GM12878 (cell line): ENCODE measurements at regions not wholly inside any gene's neighbourhood (a gene's known extent, or its start where the extent isn't known, plus 50 kb on each side); places are given as distances from the start of the nearest gene placed in this dataset.
"Not testable (repeated sequence)": the region's sequence is repeated elsewhere in the genome, so short reads cannot be mapped to it uniquely, and the experiment has no call there.

ENCODE experiments used
- ATAC-seq: fragments of 200-7000 bp; cut with Tn5 transposase; 3 replicates; pipeline ENCODE4 v1.9.1; 2020; ENCODE audit warnings: mild to moderate bottlenecking, moderate library complexity
- BruUV-seq: library from RNA; stranded (reverse); fragments of 400-500 nt; replicated peaks from 2 replicates; lab custom pipeline; 2021; lab: Mats Ljungman, UMichigan
- CTCF ChIA-PET: fragments of 300-600 bp; sonication (Branson Sonifier 250); formaldehyde crosslinking; extraction: SDS; loops from one replicate; lab custom pipeline; 2021; ENCODE audit warnings: inconsistent platforms; lab: Yijun Ruan, JAX
- POLR2A ChIA-PET: fragments of 350-600 bp; formaldehyde crosslinking; extraction: SDS; loops from one replicate; lab custom pipeline; 2021; ENCODE audit warnings: inconsistent platforms; lab: Charles Lee
- RAD21 ChIA-PET: fragments of 300-600 bp; sonication (Branson Sonifier 250); formaldehyde crosslinking; loops from one replicate; lab custom pipeline; 2023; ENCODE audit warnings: antibody characterized with exemption; ENCODE audit not compliant: unreplicated experiment; lab: Charles Lee
- SMC1A ChIA-PET: fragments of 300-600 bp; sonication (Branson Sonifier 250); formaldehyde crosslinking; loops from one replicate; lab custom pipeline; 2023; ENCODE audit not compliant: unreplicated experiment, uncharacterized antibody; lab: Charles Lee
- DNase-seq: peaks from one replicate; pipeline ENCODE4 v3.0.0-alpha.2; 2011; ENCODE audit warnings: low read depth, low spot score
- FAIRE-seq: peaks from 3 replicates; lab custom pipeline; 2011; peaks lifted over from hg19 to GRCh38; lab: Jason Lieb, UNC
- H2AFZ ChIP-seq: 2 replicates; pipeline ENCODE4 v1.6.0; 2011; ENCODE audit warnings: low read depth, low read length, control low read depth; ENCODE audit not compliant: control insufficient read depth
- H3K27ac ChIP-seq: 2 replicates; pipeline ENCODE4 v1.5.1; 2011; ENCODE audit warnings: control low read depth; ENCODE audit not compliant: control insufficient read depth, insufficient read depth
- H3K27me3 ChIP-seq, 2 experiments: replicated peaks in 1 of 2; 2 replicates each; pipeline versions ENCODE4 v1.6.0 to v1.6.1; 2011; ENCODE audit warnings: low read length in 1 of 2; ENCODE audit not compliant: control insufficient read depth in 2 of 2, insufficient read depth in 2 of 2
- H3K36me3 ChIP-seq, 2 experiments: 2 replicates each; pipeline ENCODE4 v1.5.1; 2011; ENCODE audit warnings: low read length in 1 of 2; ENCODE audit not compliant: control insufficient read depth in 2 of 2, insufficient read depth in 2 of 2
- H3K4me1 ChIP-seq: 2 replicates; pipeline ENCODE4 v1.6.1; 2011; ENCODE audit warnings: mild to moderate bottlenecking, low read length, moderate library complexity, mixed read lengths; ENCODE audit not compliant: control insufficient read depth, insufficient read depth
- H3K4me2 ChIP-seq: 2 replicates; pipeline ENCODE4 v1.6.0; 2011; ENCODE audit warnings: control low read depth; ENCODE audit not compliant: control insufficient read depth, insufficient read depth
- H3K4me3 ChIP-seq: fragments of 200-600 bp; sonication (generic); 2 replicates; pipeline ENCODE4 v1.5.1; 2016
- H3K79me2 ChIP-seq: 2 replicates; pipeline ENCODE4 v1.6.0; 2011; ENCODE audit warnings: low read length; ENCODE audit not compliant: control insufficient read depth, insufficient read depth
- H3K9ac ChIP-seq: 2 replicates; pipeline ENCODE4 v1.8.0; 2011; ENCODE audit warnings: low read length, control low read depth, mixed read lengths; ENCODE audit not compliant: control insufficient read depth, insufficient read depth
- H3K9me3 ChIP-seq: replicated peaks from 3 replicates; pipeline ENCODE4 v1.5.1; 2011; ENCODE audit warnings: mild to moderate bottlenecking, low read length; ENCODE audit not compliant: control insufficient read depth, insufficient read depth
- H4K20me1 ChIP-seq: 2 replicates; pipeline ENCODE4 v1.6.0; 2011; ENCODE audit not compliant: control insufficient read depth, insufficient read depth
- ATF7 ChIP-seq: fragments of 450-650 bp; IDR thresholded peaks from 2 replicates; pipeline ENCODE4 v1.6.1; 2016; ENCODE audit warnings: low read depth, mild to moderate bottlenecking
- CBFB ChIP-seq: IDR thresholded peaks from 2 replicates; pipeline ENCODE4 v1.6.1; 2016; ENCODE audit warnings: antibody characterized with exemption, low read depth
- REST ChIP-seq: IDR thresholded peaks from 2 replicates; pipeline ENCODE4 v1.6.1; 2012; ENCODE audit warnings: mild to moderate bottlenecking, low read depth, low read length
- SIX5 ChIP-seq: IDR thresholded peaks from 2 replicates; pipeline ENCODE4 v1.6.1; 2011; ENCODE audit warnings: mild to moderate bottlenecking, low read depth, low read length, moderate library complexity; ENCODE audit not compliant: severe bottlenecking
- ZNF687 ChIP-seq: fragments of 450-650 bp; IDR thresholded peaks from 2 replicates; pipeline ENCODE4 v1.6.1; 2017; ENCODE audit warnings: mild to moderate bottlenecking, moderate library complexity
- ZZZ3 ChIP-seq: IDR thresholded peaks from 2 replicates; pipeline ENCODE4 v1.6.1; 2011; ENCODE audit warnings: low read depth; ENCODE audit not compliant: control insufficient read depth, insufficient read length
- WGBS: methylation state at CpG from one replicate; pipeline ENCODE4 v1.1.6; 2016; ENCODE audit warnings: low lambda C conversion rate; ENCODE audit not compliant: insufficient replicate concordance, insufficient coverage; ENCODE audit errors: missing lambda C conversion rate; 5-methylcytosine and 5-hydroxymethylcytosine counted together
- in situ Hi-C: fragments of 300-500 bp; cut with MboI; formaldehyde crosslinking; loops from 9 replicates; pipeline ENCODE4 v1.14.3; 2018; ENCODE audit warnings: mixed read lengths
- intact Hi-C: fragments of 100-400 bp; cut with micrococcal nuclease; formaldehyde crosslinking; loops from one replicate; pipeline ENCODE4 v1.14.2; 2022; ENCODE audit not compliant: unreplicated experiment

- H4K20me1 ChIP-seq, RAD21 ChIA-PET, in situ Hi-C loops, H3K4me3 ChIP-seq, H3K9me3 ChIP-seq, FAIRE-seq, H3K27me3 ChIP-seq, H3K4me1 ChIP-seq, CTCF ChIA-PET, POLR2A ChIA-PET, BruUV-seq, H3K36me3 ChIP-seq, DNase-seq, H3K9ac ChIP-seq, H3K79me2 ChIP-seq, H3K4me2 ChIP-seq, ATAC-seq, H2AFZ ChIP-seq, SMC1A ChIA-PET, intact Hi-C loops, H3K27ac ChIP-seq: not testable (repeated sequence)
- WGBS = 30% methylated on average over 23 of the region's 23 CpGs
These were observed 95.3 kb downstream of the TMEM121 start for GRCh38 chr14:105621479-105622328.

- no peaks in the 10 kb centered on the region for H3K4me1 ChIP-seq
- H2AFZ ChIP-seq = no peak overlapping the region
- ChIA-PET CTCF (no interaction called here), POLR2A (no interaction called here), RAD21 (no interaction called here), SMC1A (no interaction called here)
- H4K20me1 ChIP-seq = no peaks in the 10 kb centered on the region
- FAIRE-seq = no peak
- H3K9ac ChIP-seq = no peak overlapping the region
- 48% methylated on average over 9 of the region's 12 CpGs for WGBS
- no peak overlapping the region for H3K4me3 ChIP-seq
- H3K36me3 ChIP-seq = no peaks in the 10 kb centered on the region
- intact Hi-C loops (no loop called here), in situ Hi-C loops (no loop called here)
- no peaks in the 10 kb centered on the region for H3K9me3 ChIP-seq
- BruUV-seq = no TSS peak
- no peaks in the 10 kb centered on the region for H3K79me2 ChIP-seq
- DNase-seq = no peak
- no peak overlapping the region for H3K27ac ChIP-seq
- H3K4me2 ChIP-seq = no peak overlapping the region
- no peak for ATAC-seq
- H3K27me3 ChIP-seq = no peaks in the 10 kb centered on the region
- no peak for TF ChIP-seq ZZZ3
- no peak for TF ChIP-seq ZNF687
- no peak for TF ChIP-seq CBFB
- no peak for TF ChIP-seq SIX5
- TF ChIP-seq ATF7 = no peak
- TF ChIP-seq REST = no peak
These were observed 96.1 kb downstream of the TMEM121 start for GRCh38 chr14:105622329-105622955.
